ENCODE measurements at regions not wholly inside any gene's neighbourhood (a gene's known extent, or its start where the extent isn't known, plus 50 kb on each side); places are given as distances from the start of the nearest gene placed in this dataset.

- DNase-seq, result no peak
Measured at GRCh38 chr1:99445071-99445470, 180.8 kb downstream of the PLPPR4 start.

GRCh38 chr1:99445486-99445885 is 181.2 kb downstream of the PLPPR4 start:
- no peak for DNase-seq

GRCh38 chr1:99447721-99448120 is 183.4 kb downstream of the PLPPR4 start:
- DNase-seq, result no peak

- no peak for DNase-seq
Measured at GRCh38 chr1:99455760-99456159, 190.2 kb upstream of the PALMD start.

GRCh38 chr1:99456536-99456935 is 189.4 kb upstream of the PALMD start:
- DNase-seq, result no peak

GRCh38 chr1:99457381-99458165 is 188.3 kb upstream of the PALMD start:
- no peak for DNase-seq

- DNase-seq, result no peak
Measured at GRCh38 chr1:99461499-99461898, 184.4 kb upstream of the PALMD start.

- DNase-seq, result no peak
Measured at GRCh38 chr1:99464738-99465137, 181.2 kb upstream of the PALMD start.

- no peak for DNase-seq
Measured at GRCh38 chr1:99465176-99465900, 180.6 kb upstream of the PALMD start.

- no peak for DNase-seq
Measured at GRCh38 chr1:99467645-99468044, 178.3 kb upstream of the PALMD start.

- DNase-seq, result no peak
Measured at GRCh38 chr1:99469550-99469971, 176.4 kb upstream of the PALMD start.

GRCh38 chr1:99472893-99473292 is 173.0 kb upstream of the PALMD start:
- no peak for DNase-seq

GRCh38 chr1:99474350-99474893 is 171.5 kb upstream of the PALMD start:
- DNase-seq, result no peak

- no peak for DNase-seq
Measured at GRCh38 chr1:99476058-99476457, 169.9 kb upstream of the PALMD start.

- peak; percentile 70 for DNase-seq
Measured at GRCh38 chr1:99481391-99481996, 164.4 kb upstream of the PALMD start.

- DNase-seq, result no peak
Measured at GRCh38 chr1:99482286-99482685, 163.6 kb upstream of the PALMD start.

- no peak for DNase-seq
Measured at GRCh38 chr1:99482750-99483149, 163.2 kb upstream of the PALMD start.

- no peak for DNase-seq
Measured at GRCh38 chr1:99490031-99490430, 155.9 kb upstream of the PALMD start.

- DNase-seq, result no peak
Measured at GRCh38 chr1:99496067-99496466, 149.8 kb upstream of the PALMD start.

- DNase-seq, result no peak
Measured at GRCh38 chr1:99497690-99498089, 148.2 kb upstream of the PALMD start.

GRCh38 chr1:99500541-99500940 is 145.4 kb upstream of the PALMD start:
- no peak for DNase-seq

GRCh38 chr1:99501871-99502270 is 144.0 kb upstream of the PALMD start:
- no peak for DNase-seq

GRCh38 chr1:99502400-99502799 is 143.5 kb upstream of the PALMD start:
- no peak for DNase-seq

GRCh38 chr1:99503276-99503747 is 142.6 kb upstream of the PALMD start:
- DNase-seq, result no peak
